ENCODE measurements at regions not wholly inside any gene's neighbourhood (a gene's known extent, or its start where the extent isn't known, plus 50 kb on each side); places are given as distances from the start of the nearest gene placed in this dataset.

DNA sequence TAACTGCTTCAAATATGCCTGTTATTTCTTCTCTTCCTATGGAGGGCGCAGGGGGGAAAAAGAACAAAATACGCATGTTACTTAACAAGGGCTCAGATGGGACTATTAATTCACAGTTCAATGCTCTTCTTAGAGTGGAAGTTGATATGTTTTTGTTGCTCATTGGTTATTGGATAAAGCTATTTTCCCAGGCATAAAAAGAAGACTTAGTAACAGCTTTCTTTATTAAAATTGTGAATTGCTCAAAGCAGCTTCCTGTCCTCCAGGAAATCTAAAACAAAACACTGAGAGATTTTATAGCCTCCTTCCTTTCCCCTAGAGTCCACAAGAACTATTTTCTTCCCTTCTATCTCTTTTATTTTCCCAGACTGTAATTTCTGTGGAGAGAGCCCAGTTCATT, 180.8 kb downstream of the SH3BP4 start:
- no peak for TF ChIP-seq NRF1 (IDR thresholded peaks at IDR 0.05; ENCODE audit: low read depth, low read length)
- TF ChIP-seq, protein P1, sequence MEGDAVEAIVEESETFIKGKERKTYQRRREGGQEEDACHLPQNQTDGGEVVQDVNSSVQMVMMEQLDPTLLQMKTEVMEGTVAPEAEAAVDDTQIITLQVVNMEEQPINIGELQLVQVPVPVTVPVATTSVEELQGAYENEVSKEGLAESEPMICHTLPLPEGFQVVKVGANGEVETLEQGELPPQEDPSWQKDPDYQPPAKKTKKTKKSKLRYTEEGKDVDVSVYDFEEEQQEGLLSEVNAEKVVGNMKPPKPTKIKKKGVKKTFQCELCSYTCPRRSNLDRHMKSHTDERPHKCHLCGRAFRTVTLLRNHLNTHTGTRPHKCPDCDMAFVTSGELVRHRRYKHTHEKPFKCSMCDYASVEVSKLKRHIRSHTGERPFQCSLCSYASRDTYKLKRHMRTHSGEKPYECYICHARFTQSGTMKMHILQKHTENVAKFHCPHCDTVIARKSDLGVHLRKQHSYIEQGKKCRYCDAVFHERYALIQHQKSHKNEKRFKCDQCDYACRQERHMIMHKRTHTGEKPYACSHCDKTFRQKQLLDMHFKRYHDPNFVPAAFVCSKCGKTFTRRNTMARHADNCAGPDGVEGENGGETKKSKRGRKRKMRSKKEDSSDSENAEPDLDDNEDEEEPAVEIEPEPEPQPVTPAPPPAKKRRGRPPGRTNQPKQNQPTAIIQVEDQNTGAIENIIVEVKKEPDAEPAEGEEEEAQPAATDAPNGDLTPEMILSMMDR (IDR thresholded peaks at IDR 0.05; ENCODE audit: control extremely low read depth in 1 of 3, insufficient read depth in 1 of 3, low read depth in 1 of 3, low read length in 3 of 3) = no peak
- TF ChIP-seq FOSL1 (IDR thresholded peaks at IDR 0.05; ENCODE audit: insufficient read depth, low read depth, low read length) = no peak
- TF ChIP-seq BRCA1 (IDR thresholded peaks at IDR 0.05; ENCODE audit: low read depth, low read length) = no peak
- no peak for TF ChIP-seq POLR2A (IDR thresholded peaks at IDR 0.05; ENCODE audit: control extremely low read depth in 1 of 2, low read depth in 2 of 2, low read length in 2 of 2)
- no peak for TF ChIP-seq CREB1 (IDR thresholded peaks at IDR 0.05)
- TF ChIP-seq KDM5A (IDR thresholded peaks at IDR 0.05; ENCODE audit: low read length) = no peak
- TF ChIP-seq TCF12 (IDR thresholded peaks at IDR 0.05; ENCODE audit: low read depth, low read length) = no peak
- no peak for TF ChIP-seq POLR2AphosphoS5 (IDR thresholded peaks at IDR 0.05; ENCODE audit: low read depth, low read length)
- TF ChIP-seq CHD2 (IDR thresholded peaks at IDR 0.05; ENCODE audit: low read length) = no peak
- no peak for TF ChIP-seq TAF1 (IDR thresholded peaks at IDR 0.05; ENCODE audit: low read depth, low read length)
